HEK293 (cell line): ENCODE measurements at regions not wholly inside any gene's neighbourhood (a gene's known extent, or its start where the extent isn't known, plus 50 kb on each side); places are given as distances from the start of the nearest gene placed in this dataset.

Source experiments
- CTCF ChIA-PET: fragments of 350-600 bp; formaldehyde crosslinking; extraction: SDS; loops from one replicate; lab custom pipeline; 2021; ENCODE audit warnings: antibody characterized with exemption; lab: Yijun Ruan, JAX
- POLR2A ChIA-PET: fragments of 300-600 bp; formaldehyde crosslinking; extraction: SDS; loops from one replicate; lab custom pipeline; 2020; ENCODE audit warnings: antibody characterized with exemption, inconsistent platforms; lab: Yijun Ruan, JAX
- H3K27ac ChIP-seq: fragments of 200-500 bp; sonication (Bioruptor generic); 2 replicates; pipeline ENCODE4 v1.5.1; 2014; ENCODE audit warnings: low read depth, low read length, control low read depth, inconsistent platforms; ENCODE audit errors: extremely low read depth
- H3K36me3 ChIP-seq, 2 experiments: fragments of 200-500 bp in 1 of 2; sonication (Bioruptor generic) in 1 of 2; 1 replicate in 1 of 2; 2 replicates in 1 of 2; pipeline ENCODE4 v1.5.1; 2014 to 2017; ENCODE audit warnings: inconsistent platforms in 2 of 2, low read length in 2 of 2; ENCODE audit not compliant: control insufficient read depth in 2 of 2, insufficient read depth in 1 of 2
- H3K4me1 ChIP-seq: fragments of 200-500 bp; sonication (Bioruptor generic); 2 replicates; pipeline ENCODE4 v1.5.1; 2014; ENCODE audit warnings: mild to moderate bottlenecking, low read length, inconsistent platforms; ENCODE audit not compliant: control insufficient read depth, insufficient read depth
- H3K4me3 ChIP-seq: 2 replicates; pipeline ENCODE4 v1.5.1; 2011; ENCODE audit warnings: low read depth, mild to moderate bottlenecking, control low read depth, low read length, moderate library complexity
- H3K9me3 ChIP-seq: fragments of 200-500 bp; sonication (Bioruptor generic); 2 replicates; pipeline ENCODE4 v1.5.1; 2014; ENCODE audit warnings: low read depth, low read length, inconsistent platforms; ENCODE audit not compliant: control insufficient read depth, insufficient read depth
- HOXA7 ChIP-seq: sonication (generic); formaldehyde crosslinking; IDR thresholded peaks from 2 replicates; pipeline ENCODE4 v1.8.1; 2022; ENCODE audit warnings: missing genetic modification reagents, borderline replicate concordance
- IKZF3 ChIP-seq: fragments of 450-650 bp; IDR thresholded peaks from 2 replicates; pipeline ENCODE4 v1.5.0; 2018; ENCODE audit warnings: missing biosample characterization, mild to moderate bottlenecking, missing genetic modification characterization, moderate library complexity
- KLF16 ChIP-seq: fragments of 450-650 bp; formaldehyde crosslinking; IDR thresholded peaks from 2 replicates; pipeline ENCODE4 v1.5.1; 2017; ENCODE audit warnings: missing biosample characterization, missing genetic modification characterization
- TCF7L2 ChIP-seq: IDR thresholded peaks from 2 replicates; pipeline ENCODE4 v1.6.1; 2011; ENCODE audit warnings: low read depth, mild to moderate bottlenecking, inconsistent platforms, low read length, moderate library complexity, borderline replicate concordance
- ZBTB49 ChIP-seq: fragments of 450-650 bp; formaldehyde crosslinking; IDR thresholded peaks from 2 replicates; pipeline ENCODE4 v1.5.1; 2016; ENCODE audit warnings: missing biosample characterization, missing genetic modification characterization, low read depth
- ZNF155 ChIP-seq: fragments of 450-650 bp; formaldehyde crosslinking; IDR thresholded peaks from 2 replicates; pipeline ENCODE4 v1.5.1; 2016; ENCODE audit warnings: missing biosample characterization, missing genetic modification characterization
- ZNF26 ChIP-seq: fragments of 450-650 bp; formaldehyde crosslinking; IDR thresholded peaks from 2 replicates; pipeline ENCODE4 v1.5.1; 2016; ENCODE audit warnings: missing biosample characterization, missing genetic modification characterization
- ZNF266 ChIP-seq: fragments of 450-650 bp; formaldehyde crosslinking; IDR thresholded peaks from 2 replicates; pipeline ENCODE4 v1.5.1; 2016; ENCODE audit warnings: missing biosample characterization, missing genetic modification characterization, low read depth
- ZNF621 ChIP-seq: fragments of 450-650 bp; formaldehyde crosslinking; IDR thresholded peaks from 2 replicates; pipeline ENCODE4 v1.5.1; 2017; ENCODE audit warnings: missing biosample characterization, missing genetic modification characterization
- ZNF692 ChIP-seq: fragments of 450-650 bp; formaldehyde crosslinking; IDR thresholded peaks from 2 replicates; pipeline ENCODE4 v1.5.1; 2016; ENCODE audit warnings: missing biosample characterization, missing genetic modification characterization
- ZNF701 ChIP-seq: fragments of 450-650 bp; formaldehyde crosslinking; IDR thresholded peaks from 2 replicates; pipeline ENCODE4 v1.5.1; 2016; ENCODE audit warnings: missing biosample characterization, missing genetic modification characterization
- ZNF76 ChIP-seq: fragments of 450-650 bp; formaldehyde crosslinking; IDR thresholded peaks from 2 replicates; pipeline ENCODE4; 2016; ENCODE audit warnings: low read depth, missing biosample characterization, missing genetic modification characterization, borderline replicate concordance
- ZXDB ChIP-seq: fragments of 450-650 bp; formaldehyde crosslinking; IDR thresholded peaks from 2 replicates; pipeline ENCODE4 v1.5.1; 2016; ENCODE audit warnings: missing biosample characterization, missing genetic modification characterization
- TF ChIP-seq, protein P1 (sequence below): fragments of 450-650 bp; IDR thresholded peaks from 2 replicates; pipeline ENCODE4 v1.5.1; 2018; ENCODE audit warnings: missing biosample characterization, mild to moderate bottlenecking, missing genetic modification characterization
- TF ChIP-seq, protein P2 (sequence below): fragments of 450-650 bp; formaldehyde crosslinking; IDR thresholded peaks from 2 replicates; pipeline ENCODE4 v1.5.1; 2017; ENCODE audit warnings: missing biosample characterization, missing genetic modification characterization

DNA sequence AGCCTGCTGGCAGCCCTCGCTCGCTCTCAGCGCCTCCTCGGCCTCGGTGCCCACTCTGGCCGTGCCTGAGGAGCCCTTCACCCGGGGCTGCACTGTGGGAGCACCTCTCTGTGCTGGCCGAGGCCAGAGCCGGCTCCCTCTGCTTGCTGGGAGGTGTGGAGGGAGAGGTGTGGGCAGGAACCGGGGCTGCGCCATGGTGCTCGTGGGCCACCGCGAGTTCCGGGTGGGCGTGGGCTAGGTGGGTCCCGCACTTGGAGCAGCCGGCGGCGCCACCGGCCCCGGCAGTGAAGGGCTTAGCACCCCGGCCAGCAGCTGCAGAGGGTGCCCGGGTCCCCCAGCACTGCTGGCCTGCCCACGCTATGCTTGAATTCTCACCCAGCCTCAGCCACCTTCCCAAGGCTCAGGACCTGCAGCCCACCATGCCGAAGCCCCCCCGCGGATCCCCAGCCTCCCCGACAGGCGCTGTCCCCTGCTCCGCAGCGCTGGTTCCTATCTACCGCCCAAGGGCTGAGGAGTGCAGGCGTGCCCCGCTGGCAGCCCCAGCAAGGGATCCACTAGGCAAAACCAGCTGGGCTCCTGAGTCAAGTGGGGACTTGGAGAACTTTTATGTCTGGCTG is 863.3 kb downstream of the IGSF11 start (continued):
- TF ChIP-seq ZBTB49 (tag by site-specific recombination) (no peak), ZNF155 (tag by site-specific recombination) (no peak), ZNF26 (tag by site-specific recombination) (no peak), ZNF701 (tag by site-specific recombination) (no peak), KLF16 (tag by site-specific recombination) (no peak)

DNA sequence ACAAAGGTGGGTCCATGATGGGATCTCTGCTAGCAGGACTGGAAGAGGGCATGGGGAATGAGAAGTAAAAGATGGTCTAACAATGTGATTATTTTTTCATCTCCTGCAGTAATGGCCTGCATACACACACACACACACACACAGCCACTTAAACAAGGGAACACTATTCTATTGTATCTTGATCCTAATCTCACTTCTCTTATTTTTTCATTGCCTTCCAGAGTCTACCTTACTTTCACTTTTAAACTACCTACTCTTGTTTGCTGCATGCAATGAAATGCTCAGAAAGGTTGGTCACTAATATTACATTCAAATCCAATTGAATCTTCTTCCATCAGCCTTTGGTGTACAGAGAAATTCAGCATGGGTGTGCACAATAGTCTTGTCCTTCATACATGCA is 853.8 kb downstream of the IGSF11 start:
- TF ChIP-seq ZNF266, result no peak
- TF ChIP-seq ZNF621 (tag by site-specific recombination), result no peak
- TF ChIP-seq TCF7L2, result no peak
- no peak for TF ChIP-seq IKZF3 (tag by site-specific recombination)
- TF ChIP-seq ZXDB (tag by site-specific recombination), result no peak
- ChIA-PET POLR2A (no interaction called here), CTCF (no interaction called here)

GRCh38 chr3:118181274-118181673 is 853.4 kb downstream of the IGSF11 start:
- H3K36me3 ChIP-seq, result no peaks in the 10 kb centered on the region
- no peak overlapping the region for H3K27ac ChIP-seq
- ChIA-PET CTCF (no interaction called here), POLR2A (no interaction called here)
- no peaks in the 10 kb centered on the region for H3K9me3 ChIP-seq
- no peaks in the 10 kb centered on the region for H3K4me1 ChIP-seq
- no peak overlapping the region for H3K4me3 ChIP-seq
- TF ChIP-seq ZNF76 (no peak), HOXA7 (no peak), ZNF692 (tag by site-specific recombination) (no peak)
- TF ChIP-seq, protein P1, sequence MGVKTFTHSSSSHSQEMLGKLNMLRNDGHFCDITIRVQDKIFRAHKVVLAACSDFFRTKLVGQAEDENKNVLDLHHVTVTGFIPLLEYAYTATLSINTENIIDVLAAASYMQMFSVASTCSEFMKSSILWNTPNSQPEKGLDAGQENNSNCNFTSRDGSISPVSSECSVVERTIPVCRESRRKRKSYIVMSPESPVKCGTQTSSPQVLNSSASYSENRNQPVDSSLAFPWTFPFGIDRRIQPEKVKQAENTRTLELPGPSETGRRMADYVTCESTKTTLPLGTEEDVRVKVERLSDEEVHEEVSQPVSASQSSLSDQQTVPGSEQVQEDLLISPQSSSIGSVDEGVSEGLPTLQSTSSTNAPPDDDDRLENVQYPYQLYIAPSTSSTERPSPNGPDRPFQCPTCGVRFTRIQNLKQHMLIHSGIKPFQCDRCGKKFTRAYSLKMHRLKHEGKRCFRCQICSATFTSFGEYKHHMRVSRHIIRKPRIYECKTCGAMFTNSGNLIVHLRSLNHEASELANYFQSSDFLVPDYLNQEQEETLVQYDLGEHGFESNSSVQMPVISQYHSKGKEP (tag by site-specific recombination), result no peak
- TF ChIP-seq, protein P2, sequence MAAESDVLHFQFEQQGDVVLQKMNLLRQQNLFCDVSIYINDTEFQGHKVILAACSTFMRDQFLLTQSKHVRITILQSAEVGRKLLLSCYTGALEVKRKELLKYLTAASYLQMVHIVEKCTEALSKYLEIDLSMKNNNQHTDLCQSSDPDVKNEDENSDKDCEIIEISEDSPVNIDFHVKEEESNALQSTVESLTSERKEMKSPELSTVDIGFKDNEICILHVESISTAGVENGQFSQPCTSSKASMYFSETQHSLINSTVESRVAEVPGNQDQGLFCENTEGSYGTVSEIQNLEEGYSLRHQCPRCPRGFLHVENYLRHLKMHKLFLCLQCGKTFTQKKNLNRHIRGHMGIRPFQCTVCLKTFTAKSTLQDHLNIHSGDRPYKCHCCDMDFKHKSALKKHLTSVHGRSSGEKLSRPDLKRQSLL (tag by site-specific recombination), result no peak
- TF ChIP-seq, all 188 proteins: peak for 0

More for the DNA sequence above, 853.8 kb downstream of the IGSF11 start:
- Histone ChIP-seq H3K27ac (no peak overlapping the region), H3K36me3 (no peaks in the 10 kb centered on the region), H3K9me3 (no peaks in the 10 kb centered on the region), H3K4me1 (no peaks in the 10 kb centered on the region), H3K4me3 (no peak overlapping the region)
